ENCODE measurements at regions not wholly inside any gene's neighbourhood (a gene's known extent, or its start where the extent isn't known, plus 50 kb on each side); places are given as distances from the start of the nearest gene placed in this dataset.
A peak's percentile ranks its signal among the peaks of the same experiment; 100 is the strongest.

GRCh38 chr12:94077209-94077608 is 71.2 kb upstream of the PLXNC1 start:
- 90% methylated on average over 1 of the region's 2 CpGs for WGBS (ENCODE audit: insufficient coverage)
- H3K27ac ChIP-seq (ENCODE audit: low read length), result no peak overlapping the region
- no peaks in the 10 kb centered on the region for H3K4me1 ChIP-seq (ENCODE audit: control insufficient read depth, insufficient read depth, low read length)
- Mint-ChIP-seq H3K36me3 (no peaks in the 10 kb centered on the region), H3K4me1 (peaks cover 6 to 7% of the 10 kb centered on the region in 2 donors), H3K27ac (no peak overlapping the region), H3K9me3 (no peaks in the 10 kb centered on the region), H3K4me3 (no peak overlapping the region), H3K27me3 (ENCODE audit: low read depth in 2 of 2) (peaks cover 28 to 39% of the 10 kb centered on the region in 2 donors)
- DNase-seq (no peak), ATAC-seq (no peak)
- no peak for TF ChIP-seq CTCF (IDR thresholded peaks at IDR 0.05)
- no peak overlapping the region for H3K4me3 ChIP-seq (ENCODE audit: low read length)
- intact Hi-C loops (cut with micrococcal nuclease), result no loop called here
- H3K36me3 ChIP-seq (ENCODE audit: control insufficient read depth, insufficient read depth, low read length), result no peaks in the 10 kb centered on the region
- H3K27me3 ChIP-seq (ENCODE audit: control insufficient read depth, insufficient read depth, low read length), result no peaks in the 10 kb centered on the region
- H3K9me3 ChIP-seq (ENCODE audit: control insufficient read depth, insufficient read depth, low read length), result no peaks in the 10 kb centered on the region

GRCh38 chr12:94078138-94078723 is 70.1 kb upstream of the PLXNC1 start:
- H3K4me3 Mint-ChIP-seq, result no peak overlapping the region
- H3K4me1 Mint-ChIP-seq, result peaks cover 6 to 7% of the 10 kb centered on the region in 2 donors
- H3K36me3 ChIP-seq (ENCODE audit: control insufficient read depth, insufficient read depth, low read length), result no peaks in the 10 kb centered on the region
- no peak overlapping the region for H3K27ac ChIP-seq (ENCODE audit: low read length)
- no peaks in the 10 kb centered on the region for H3K27me3 ChIP-seq (ENCODE audit: control insufficient read depth, insufficient read depth, low read length)
- H3K27ac Mint-ChIP-seq, result no peak overlapping the region
- DNase-seq (peak in 1 of 2 donors; percentile 16), ATAC-seq (no peak)
- no peaks in the 10 kb centered on the region for H3K4me1 ChIP-seq (ENCODE audit: control insufficient read depth, insufficient read depth, low read length)
- no peak for TF ChIP-seq CTCF (IDR thresholded peaks at IDR 0.05)
- intact Hi-C loops (cut with micrococcal nuclease), result no loop called here
- no peaks in the 10 kb centered on the region for H3K9me3 Mint-ChIP-seq
- peaks cover 28 to 39% of the 10 kb centered on the region in 2 donors for H3K27me3 Mint-ChIP-seq (ENCODE audit: low read depth in 2 of 2)
- H3K4me3 ChIP-seq (ENCODE audit: low read length), result no peak overlapping the region
- 3% methylated on average over 3 of the region's 3 CpGs for WGBS (ENCODE audit: insufficient coverage)
- H3K36me3 Mint-ChIP-seq, result no peaks in the 10 kb centered on the region
- no peaks in the 10 kb centered on the region for H3K9me3 ChIP-seq (ENCODE audit: control insufficient read depth, insufficient read depth, low read length)

DNA sequence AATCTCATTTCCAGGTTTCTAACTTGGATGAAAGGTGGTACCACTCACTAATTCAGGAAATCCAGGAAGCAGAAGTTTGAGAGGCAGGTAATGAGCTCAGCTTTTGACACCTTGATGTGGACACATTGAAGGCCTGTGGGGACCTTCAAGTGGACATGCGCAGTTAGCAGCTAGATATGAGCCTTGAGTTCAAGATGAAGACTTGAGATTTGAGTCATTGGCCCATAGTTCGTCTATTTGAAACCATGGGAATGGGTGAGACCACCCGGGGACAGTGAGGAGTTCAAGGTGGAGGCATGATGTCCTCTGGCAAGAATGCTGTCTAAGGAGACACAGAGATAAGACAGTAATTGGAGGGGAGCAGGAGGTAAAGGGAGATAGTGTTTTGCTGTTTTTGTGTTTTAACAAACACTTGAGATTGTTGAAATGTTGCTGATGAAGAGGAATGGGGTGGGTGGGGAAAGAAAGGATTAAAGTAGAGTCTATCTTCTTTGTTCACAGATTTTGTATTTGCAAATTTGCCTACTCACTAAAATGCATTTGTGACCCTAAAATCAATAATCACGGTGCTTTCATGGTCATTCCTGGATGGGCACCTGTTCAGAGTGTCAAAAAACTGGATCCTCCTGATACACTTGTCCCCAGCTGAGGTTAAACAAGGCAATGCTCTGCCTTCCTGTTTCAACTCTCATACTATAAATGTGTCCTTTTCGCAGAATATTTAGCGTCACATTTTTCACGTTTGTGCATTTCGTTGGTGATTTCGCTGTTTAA is 69.5 kb upstream of the PLXNC1 start:
- Mint-ChIP-seq H3K4me3 (no peak overlapping the region), H3K4me1 (peaks cover 6 to 7% of the 10 kb centered on the region in 2 donors), H3K27me3 (ENCODE audit: low read depth in 2 of 2) (peaks cover 24 to 39% of the 10 kb centered on the region in 2 donors), H3K36me3 (no peaks in the 10 kb centered on the region), H3K27ac (no peak overlapping the region), H3K9me3 (peaks cover 0 to 3% of the 10 kb centered on the region in 2 donors)
- H3K27me3 ChIP-seq (ENCODE audit: control insufficient read depth, insufficient read depth, low read length), result no peaks in the 10 kb centered on the region
- H3K27ac ChIP-seq (ENCODE audit: low read length), result no peak overlapping the region
- intact Hi-C loops (cut with micrococcal nuclease), result no loop called here
- H3K4me1 ChIP-seq (ENCODE audit: control insufficient read depth, insufficient read depth, low read length), result no peaks in the 10 kb centered on the region
- no peak overlapping the region for H3K4me3 ChIP-seq (ENCODE audit: low read length)
- no peak for TF ChIP-seq CTCF (IDR thresholded peaks at IDR 0.05)
- no peaks in the 10 kb centered on the region for H3K9me3 ChIP-seq (ENCODE audit: control insufficient read depth, insufficient read depth, low read length)
- H3K36me3 ChIP-seq (ENCODE audit: control insufficient read depth, insufficient read depth, low read length), result no peaks in the 10 kb centered on the region
- DNase-seq, result no peak
- WGBS (ENCODE audit: insufficient coverage), result 90% methylated on average over 9 of the region's 9 CpGs
- ATAC-seq, result no peak
